Osteoblast (primary cell): ENCODE measurements at regions not wholly inside any gene's neighbourhood (a gene's known extent, or its start where the extent isn't known, plus 50 kb on each side); places are given as distances from the start of the nearest gene placed in this dataset.

Experiments used
- DNase-seq: peaks from one replicate; pipeline ENCODE4 v3.0.0; 2011; ENCODE audit warnings: low spot score, mixed read lengths; ENCODE audit not compliant: insufficient read length; ENCODE audit errors: missing footprints
- H2AFZ ChIP-seq: 2 replicates; pipeline ENCODE4 v1.6.0; 2011; ENCODE audit warnings: mild to moderate bottlenecking, low read length
- H3K27ac ChIP-seq: 2 replicates; pipeline ENCODE4 v1.5.1; 2011; ENCODE audit warnings: mild to moderate bottlenecking, low read depth, low read length, moderate library complexity
- H3K27me3 ChIP-seq: 2 replicates; pipeline ENCODE4 v1.6.0; 2012; ENCODE audit warnings: mild to moderate bottlenecking, control low read depth, inconsistent platforms, low read length, moderate library complexity; ENCODE audit not compliant: insufficient read depth
- H3K36me3 ChIP-seq: 2 replicates; pipeline ENCODE4 v1.5.1; 2011; ENCODE audit warnings: mild to moderate bottlenecking, low read length, control low read depth, moderate library complexity; ENCODE audit not compliant: insufficient read depth
- H3K4me1 ChIP-seq: 2 replicates; pipeline ENCODE4 v1.5.1; 2011; ENCODE audit warnings: mild to moderate bottlenecking, low read length, control low read depth, moderate library complexity; ENCODE audit not compliant: insufficient read depth
- H3K4me2 ChIP-seq: 2 replicates; pipeline ENCODE4 v1.6.0; 2011; ENCODE audit warnings: mild to moderate bottlenecking, low read length; ENCODE audit not compliant: insufficient read depth
- H3K4me3 ChIP-seq: fragments of 200-600 bp; sonication (generic); 3 replicates; pipeline ENCODE4 v1.5.1; 2012; ENCODE audit warnings: mild to moderate bottlenecking, low read length, inconsistent platforms; ENCODE audit not compliant: insufficient read depth
- H3K79me2 ChIP-seq: 2 replicates; pipeline ENCODE4 v1.6.0; 2012; ENCODE audit warnings: mild to moderate bottlenecking, low read length, control low read depth, inconsistent platforms; ENCODE audit not compliant: insufficient read depth
- H3K9me3 ChIP-seq: 2 replicates; pipeline ENCODE4 v1.5.1; 2011; ENCODE audit warnings: low read depth, low read length, control low read depth
- H4K20me1 ChIP-seq: 2 replicates; pipeline ENCODE4 v1.6.0; 2012; ENCODE audit warnings: mild to moderate bottlenecking, low read length, control low read depth; ENCODE audit not compliant: insufficient read depth
- TF ChIP-seq, protein P1 (sequence below): IDR thresholded peaks from 2 replicates; pipeline ENCODE4 v1.5.1; 2011; ENCODE audit warnings: mild to moderate bottlenecking, low read depth, low read length, moderate library complexity; ENCODE audit errors: extremely low read depth

DNA sequence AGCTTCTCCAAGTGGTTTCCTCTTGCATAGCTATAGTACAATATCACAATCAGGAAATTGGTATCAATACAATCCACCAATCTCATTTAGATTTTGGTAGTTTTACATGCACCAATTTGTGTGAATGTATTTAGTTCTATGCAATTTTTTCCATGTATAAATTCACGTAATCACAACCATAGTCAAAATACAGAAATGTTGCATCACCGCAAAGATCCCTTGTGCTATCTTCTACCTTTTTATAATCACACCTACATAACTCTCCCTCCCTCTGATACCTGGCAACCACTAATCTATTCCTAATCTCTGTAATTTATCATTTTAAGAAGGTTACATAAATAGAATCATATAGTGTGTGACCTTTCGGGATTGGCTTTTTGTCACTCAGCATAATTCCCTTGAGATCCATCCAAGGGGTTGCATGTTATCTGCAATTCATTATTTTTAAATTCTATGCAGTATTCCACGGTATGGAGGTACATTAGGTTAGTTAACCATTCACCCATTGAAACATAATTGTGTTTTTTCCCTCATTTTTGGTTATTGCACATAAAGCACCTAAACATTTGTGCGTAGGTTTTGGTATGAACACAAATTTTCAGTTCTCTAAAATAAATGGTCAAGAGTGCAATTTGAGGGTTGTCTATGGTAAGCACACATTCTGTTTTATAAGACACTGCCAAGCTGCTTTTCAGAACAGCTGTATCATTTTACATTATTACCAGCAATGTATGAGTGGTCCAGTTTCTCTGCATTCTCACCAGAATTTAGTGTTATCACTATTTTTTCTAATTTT is 95.1 kb upstream of the SLC22A23 start:
- Histone ChIP-seq H4K20me1 (no peaks in the 10 kb centered on the region), H3K4me3 (no peak overlapping the region), H3K9me3 (peaks cover 1% of the 10 kb centered on the region), H3K27me3 (no peaks in the 10 kb centered on the region), H3K4me1 (no peaks in the 10 kb centered on the region), H3K36me3 (no peaks in the 10 kb centered on the region), H2AFZ (no peak overlapping the region), H3K4me2 (no peak overlapping the region), H3K79me2 (no peaks in the 10 kb centered on the region), H3K27ac (no peak overlapping the region)
- no peak for DNase-seq
- TF ChIP-seq, protein P1, sequence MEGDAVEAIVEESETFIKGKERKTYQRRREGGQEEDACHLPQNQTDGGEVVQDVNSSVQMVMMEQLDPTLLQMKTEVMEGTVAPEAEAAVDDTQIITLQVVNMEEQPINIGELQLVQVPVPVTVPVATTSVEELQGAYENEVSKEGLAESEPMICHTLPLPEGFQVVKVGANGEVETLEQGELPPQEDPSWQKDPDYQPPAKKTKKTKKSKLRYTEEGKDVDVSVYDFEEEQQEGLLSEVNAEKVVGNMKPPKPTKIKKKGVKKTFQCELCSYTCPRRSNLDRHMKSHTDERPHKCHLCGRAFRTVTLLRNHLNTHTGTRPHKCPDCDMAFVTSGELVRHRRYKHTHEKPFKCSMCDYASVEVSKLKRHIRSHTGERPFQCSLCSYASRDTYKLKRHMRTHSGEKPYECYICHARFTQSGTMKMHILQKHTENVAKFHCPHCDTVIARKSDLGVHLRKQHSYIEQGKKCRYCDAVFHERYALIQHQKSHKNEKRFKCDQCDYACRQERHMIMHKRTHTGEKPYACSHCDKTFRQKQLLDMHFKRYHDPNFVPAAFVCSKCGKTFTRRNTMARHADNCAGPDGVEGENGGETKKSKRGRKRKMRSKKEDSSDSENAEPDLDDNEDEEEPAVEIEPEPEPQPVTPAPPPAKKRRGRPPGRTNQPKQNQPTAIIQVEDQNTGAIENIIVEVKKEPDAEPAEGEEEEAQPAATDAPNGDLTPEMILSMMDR: no peak

DNA sequence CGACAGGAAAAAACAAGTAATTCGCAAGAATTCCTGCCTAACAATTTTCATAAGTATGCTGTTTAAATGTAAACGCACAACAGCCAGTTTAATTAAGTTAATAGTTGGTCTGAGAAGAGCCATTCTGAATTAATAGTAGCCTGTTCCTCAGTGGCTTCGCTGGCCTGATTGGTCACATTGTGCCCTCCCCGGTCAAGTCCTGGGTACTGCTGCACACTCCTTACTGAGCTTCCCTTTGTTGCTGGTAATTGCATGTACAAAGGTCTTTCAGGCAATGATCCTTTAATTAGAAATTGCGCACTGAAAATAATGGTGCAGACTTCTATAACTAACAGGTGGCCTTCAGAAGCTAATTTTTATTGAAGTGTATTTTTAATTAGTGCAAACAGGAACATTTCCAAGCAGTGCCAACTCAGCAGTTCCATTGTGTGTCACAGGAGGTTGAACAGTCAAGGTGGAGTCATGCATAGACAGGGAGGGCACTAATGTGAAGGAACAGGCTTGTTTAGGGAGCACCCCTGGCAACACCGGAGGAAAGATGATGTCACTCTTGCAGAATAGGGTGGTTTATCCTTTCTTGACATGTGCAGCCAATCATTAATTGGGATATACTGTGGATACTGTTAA is 92.6 kb upstream of the SLC22A23 start:
- TF ChIP-seq, protein P1: no peak
- Histone ChIP-seq H4K20me1 (no peaks in the 10 kb centered on the region), H3K4me1 (no peaks in the 10 kb centered on the region), H3K9me3 (peaks cover 1% of the 10 kb centered on the region), H3K79me2 (no peaks in the 10 kb centered on the region), H3K4me2 (no peak overlapping the region), H3K27ac (no peak overlapping the region), H2AFZ (no peak overlapping the region), H3K4me3 (no peak overlapping the region), H3K27me3 (no peaks in the 10 kb centered on the region), H3K36me3 (no peaks in the 10 kb centered on the region)
- DNase-seq: no peak

DNA sequence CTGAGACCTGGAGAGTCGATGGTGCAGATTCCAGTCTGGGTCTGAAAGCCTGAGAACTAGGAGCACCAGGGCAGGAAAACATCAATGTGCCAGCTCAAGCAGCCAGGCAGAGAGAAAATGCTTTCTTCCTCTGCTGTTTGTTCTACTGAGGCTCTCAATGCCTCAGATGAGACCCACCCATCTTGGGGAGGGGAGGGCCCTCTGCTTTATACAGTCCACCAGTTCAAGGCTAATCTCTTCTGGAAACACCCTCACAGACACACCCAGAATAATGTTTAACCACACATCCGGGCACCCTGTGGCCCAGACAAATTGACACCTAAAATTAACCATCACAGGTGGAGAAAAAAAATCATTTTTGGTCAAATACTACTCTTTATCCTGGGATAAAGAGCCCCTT is 89.3 kb upstream of the SLC22A23 start:
- H3K4me2 ChIP-seq: no peak overlapping the region
- no peak for DNase-seq
- H4K20me1 ChIP-seq: no peaks in the 10 kb centered on the region
- no peaks in the 10 kb centered on the region for H3K27me3 ChIP-seq
- H3K9me3 ChIP-seq: no peaks in the 10 kb centered on the region
- TF ChIP-seq, protein P1: no peak
- no peaks in the 10 kb centered on the region for H3K79me2 ChIP-seq
- no peak overlapping the region for H2AFZ ChIP-seq
- H3K36me3 ChIP-seq: no peaks in the 10 kb centered on the region
- H3K4me3 ChIP-seq: no peak overlapping the region
- no peaks in the 10 kb centered on the region for H3K4me1 ChIP-seq
- H3K27ac ChIP-seq: no peak overlapping the region

DNA sequence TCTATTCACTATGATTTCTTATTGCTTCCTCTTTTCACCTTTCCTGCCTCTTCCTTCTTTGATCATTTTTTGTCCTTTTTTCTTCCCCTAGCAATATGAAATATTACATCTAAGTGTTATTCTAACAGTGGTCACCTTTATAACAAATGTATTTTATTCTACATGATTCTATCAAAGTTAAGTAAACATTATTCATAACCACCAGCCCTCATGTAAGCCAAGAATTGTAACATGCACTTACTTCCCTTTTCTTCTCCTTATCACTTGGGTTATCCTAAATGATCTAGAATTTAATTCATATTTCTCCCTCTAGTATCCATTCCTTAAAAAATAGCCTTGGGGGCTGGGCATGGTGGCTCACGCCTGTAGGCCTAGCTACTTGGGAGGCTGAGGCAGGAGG is 88.3 kb upstream of the SLC22A23 start:
- H3K4me1 ChIP-seq: no peaks in the 10 kb centered on the region
- no peak overlapping the region for H2AFZ ChIP-seq
- H3K9me3 ChIP-seq: no peaks in the 10 kb centered on the region
- no peak overlapping the region for H3K4me2 ChIP-seq
- no peaks in the 10 kb centered on the region for H3K79me2 ChIP-seq
- no peak overlapping the region for H3K27ac ChIP-seq
- H3K36me3 ChIP-seq: no peaks in the 10 kb centered on the region
- H4K20me1 ChIP-seq: no peaks in the 10 kb centered on the region
- H3K27me3 ChIP-seq: no peaks in the 10 kb centered on the region
- TF ChIP-seq, protein P1: no peak
- H3K4me3 ChIP-seq: no peak overlapping the region
- DNase-seq: no peak
